Endothelial cell of umbilical vein (primary cell): ENCODE measurements at regions not wholly inside any gene's neighbourhood (a gene's known extent, or its start where the extent isn't known, plus 50 kb on each side); places are given as distances from the start of the nearest gene placed in this dataset.
"Not testable (repeated sequence)": the region's sequence is repeated elsewhere in the genome, so short reads cannot be mapped to it uniquely, and the experiment has no call there.

Experiments
- BruUV-seq: library from RNA; stranded (reverse); fragments of 400-500 nt; replicated peaks from 2 replicates; lab custom pipeline; 2021; lab: Mats Ljungman, UMichigan
- CTCF ChIA-PET: fragments of 300-600, 350-600 bp; sonication (Branson Sonifier 250); formaldehyde crosslinking; loops from one replicate; lab custom pipeline; 2021; ENCODE audit warnings: antibody characterized with exemption, inconsistent platforms; lab: Charles Lee
- POLR2A ChIA-PET: fragments of 300-600, 350-600 bp; sonication (Branson Sonifier 250); formaldehyde crosslinking; loops from one replicate; lab custom pipeline; 2021; ENCODE audit warnings: antibody characterized with exemption, inconsistent platforms; lab: Charles Lee
- DNase-seq: peaks from one replicate; pipeline ENCODE4 v3.0.0-alpha.2; 2011; ENCODE audit warnings: low read depth, low spot score
- FAIRE-seq: peaks from 2 replicates; lab custom pipeline; 2011; peaks lifted over from hg19 to GRCh38; lab: Jason Lieb, UNC
- H2AFZ ChIP-seq: 2 replicates; pipeline ENCODE4 v1.6.0; 2012; ENCODE audit warnings: low read depth, low read length, control low read depth, inconsistent platforms
- H3K27ac ChIP-seq: 2 replicates; pipeline ENCODE4 v1.5.1; 2011; ENCODE audit warnings: low read depth, mild to moderate bottlenecking, control low read depth, low read length, moderate library complexity; ENCODE audit not compliant: insufficient read depth
- H3K27me3 ChIP-seq, 2 experiments: 2 replicates each; pipeline versions ENCODE4 v1.6.0 to v1.6.1; 2011; ENCODE audit warnings: low read length in 2 of 2, mixed read lengths in 1 of 2; ENCODE audit not compliant: control insufficient read depth in 2 of 2, insufficient read depth in 2 of 2
- H3K36me3 ChIP-seq, 2 experiments: 2 replicates in 1 of 2; 3 replicates in 1 of 2; pipeline ENCODE4 v1.5.1; 2011; ENCODE audit warnings: low read length in 2 of 2, mild to moderate bottlenecking in 1 of 2, moderate library complexity in 1 of 2; ENCODE audit not compliant: control insufficient read depth in 2 of 2, insufficient read depth in 2 of 2; ENCODE audit errors: extremely low read depth in 1 of 2
- H3K4me1 ChIP-seq: 3 replicates; pipeline ENCODE4 v1.5.1; 2011; ENCODE audit warnings: mild to moderate bottlenecking, low read length; ENCODE audit not compliant: control insufficient read depth, insufficient read depth; ENCODE audit errors: extremely low read depth
- H3K4me2 ChIP-seq: 2 replicates; pipeline ENCODE4 v1.6.1; 2011; ENCODE audit warnings: low read length, control low read depth, mixed read lengths; ENCODE audit not compliant: insufficient read depth
- H3K4me3 ChIP-seq, 3 experiments: fragments of 200-600 bp in 1 of 3; sonication (generic), shearing (Covaris generic) in 1 of 3; replicated peaks in 1 of 3; 2 replicates each; pipeline ENCODE4 v1.5.1; 2011 to 2016; ENCODE audit warnings: control low read depth in 3 of 3, low read length in 3 of 3, mild to moderate bottlenecking in 2 of 3, inconsistent platforms in 1 of 3, low read depth in 1 of 3, moderate library complexity in 1 of 3; ENCODE audit not compliant: insufficient read depth in 1 of 3
- H3K79me2 ChIP-seq: 2 replicates; pipeline ENCODE4 v1.6.0; 2012; ENCODE audit warnings: low read length, inconsistent platforms; ENCODE audit not compliant: control insufficient read depth, insufficient read depth
- H3K9ac ChIP-seq: replicated peaks from 2 replicates; pipeline ENCODE3; 2011; ENCODE audit warnings: low read length, control low read depth; ENCODE audit not compliant: insufficient read depth; ENCODE audit errors: extremely low read depth
- H3K9me1 ChIP-seq: replicated peaks from 3 replicates; pipeline ENCODE4 v1.6.0; 2011; ENCODE audit warnings: mild to moderate bottlenecking, low read length; ENCODE audit not compliant: control insufficient read depth, insufficient read depth; ENCODE audit errors: extremely low read depth
- H3K9me3 ChIP-seq: replicated peaks from 2 replicates; pipeline ENCODE4 v1.5.1; 2012; ENCODE audit warnings: low read length, inconsistent platforms; ENCODE audit not compliant: control insufficient read depth, insufficient read depth
- H4K20me1 ChIP-seq: replicated peaks from 2 replicates; pipeline ENCODE3; 2011; ENCODE audit warnings: mild to moderate bottlenecking, low read length; ENCODE audit not compliant: control insufficient read depth, insufficient read depth; ENCODE audit errors: extremely low read depth
- dilution Hi-C: fragments of 300-500 bp; cut with MboI; formaldehyde crosslinking; loops from one replicate; pipeline ENCODE4 v1.15.0; 2019; ENCODE audit warnings: low sequenced_read_pairs; ENCODE audit not compliant: extremely low pct_ligation_motif_present
- intact Hi-C: fragments of 100-400 bp; cut with micrococcal nuclease; formaldehyde crosslinking; loops from one replicate; pipeline ENCODE4 v1.10.0; 2022

- H3K9me1 ChIP-seq, H3K9me3 ChIP-seq, H3K27ac ChIP-seq, H3K79me2 ChIP-seq, H3K36me3 ChIP-seq, FAIRE-seq, BruUV-seq, H4K20me1 ChIP-seq, H3K4me2 ChIP-seq, H3K4me1 ChIP-seq, DNase-seq, H2AFZ ChIP-seq, H3K4me3 ChIP-seq, POLR2A ChIA-PET, H3K9ac ChIP-seq, dilution Hi-C loops, CTCF ChIA-PET, intact Hi-C loops, H3K27me3 ChIP-seq: not testable (repeated sequence)
These were observed 58.8 kb upstream of the ANKRD30BL start for GRCh38 chr2:132220589-132220988.

- not testable (repeated sequence) for DNase-seq
These were observed 60.1 kb upstream of the ANKRD30BL start for GRCh38 chr2:132221886-132222285.

More at GRCh38 chr2:132221886-132222285, 60.1 kb upstream of the ANKRD30BL start:
- dilution Hi-C loops, H3K4me1 ChIP-seq, H3K9me1 ChIP-seq, BruUV-seq, POLR2A ChIA-PET, H3K27me3 ChIP-seq, H3K79me2 ChIP-seq, H3K27ac ChIP-seq, H3K36me3 ChIP-seq, H3K9ac ChIP-seq, H3K9me3 ChIP-seq, H3K4me2 ChIP-seq, H3K4me3 ChIP-seq, FAIRE-seq, CTCF ChIA-PET, H2AFZ ChIP-seq, H4K20me1 ChIP-seq, intact Hi-C loops: not testable (repeated sequence)
